ENCODE measurements at regions not wholly inside any gene's neighbourhood (a gene's known extent, or its start where the extent isn't known, plus 50 kb on each side); places are given as distances from the start of the nearest gene placed in this dataset.

GRCh38 chr2:215615803-215616174, 179.9 kb upstream of the FN1 start:
- no peak overlapping the region for H3K4me3 Mint-ChIP-seq
- no peak overlapping the region for H3K9ac ChIP-seq (ENCODE audit: low read length)
- no peak overlapping the region for H3K4me3 ChIP-seq (ENCODE audit: control extremely low read depth in 1 of 5, extremely low read depth in 1 of 5, insufficient read depth in 1 of 5, low read depth in 2 of 5, low read length in 4 of 5)
- H3K4me1 Mint-ChIP-seq, result no peaks in the 10 kb centered on the region
- 79% methylated on average over 2 of the region's 3 CpGs for WGBS (ENCODE audit: insufficient coverage)
- H3K79me2 ChIP-seq (ENCODE audit: control insufficient read depth, insufficient read depth, low read length), result no peaks in the 10 kb centered on the region
- H2AFZ ChIP-seq (ENCODE audit: insufficient read depth, low read depth, low read length, poor library complexity, severe bottlenecking), result no peak overlapping the region
- DNase-seq, result no peak
- no peak for TF ChIP-seq CTCF (IDR thresholded peaks at IDR 0.05)
- TF ChIP-seq EZH2 (IDR thresholded peaks at IDR 0.05; ENCODE audit: borderline replicate concordance, insufficient read depth, low read depth, low read length, poor library complexity, severe bottlenecking), result no peak
- ATAC-seq (ENCODE audit: low read depth), result no peak
- H3K9me3 ChIP-seq (ENCODE audit: control extremely low read depth in 1 of 3, control insufficient read depth in 2 of 3, insufficient read depth in 1 of 3, low read length in 2 of 3), result no peaks in the 10 kb centered on the region
- H4K20me1 ChIP-seq (ENCODE audit: control insufficient read depth, insufficient read depth, low read length, poor library complexity, severe bottlenecking), result no peaks in the 10 kb centered on the region
- peaks cover 20% of the 10 kb centered on the region for H3K27me3 Mint-ChIP-seq
- no peaks in the 10 kb centered on the region for H3K4me1 ChIP-seq (ENCODE audit: control insufficient read depth in 2 of 2, insufficient read depth in 2 of 2, low read length in 2 of 2)
- intact Hi-C loops (cut with micrococcal nuclease), result no loop called here
- H3K9me3 Mint-ChIP-seq (ENCODE audit: insufficient read depth), result no peaks in the 10 kb centered on the region
- H3K27ac ChIP-seq (ENCODE audit: low read length in 2 of 2), result no peak overlapping the region
- no peak overlapping the region for H3K27ac Mint-ChIP-seq
- no peaks in the 10 kb centered on the region for H3K36me3 ChIP-seq (replicated peaks in 1 of 2; ENCODE audit: control extremely low read depth in 1 of 2, control insufficient read depth in 1 of 2, extremely low read depth in 1 of 2, insufficient read depth in 2 of 2, low read length in 1 of 2)
- H3K27me3 ChIP-seq (replicated peaks in 1 of 4; ENCODE audit: control extremely low read depth in 1 of 4, control insufficient read depth in 3 of 4, insufficient read depth in 4 of 4, low read length in 3 of 4), result peaks cover 0 to 7% (median 2%) of the 10 kb centered on the region in 4 experiments
- POLR2A ChIA-PET, result no interaction called here
- no peak overlapping the region for H3K4me2 ChIP-seq (replicated peaks; ENCODE audit: low read depth, low read length, poor library complexity, severe bottlenecking)
- CTCF ChIA-PET, result no interaction called here

- no peak overlapping the region for H3K9ac ChIP-seq (ENCODE audit: low read length)
- H3K4me1 ChIP-seq (ENCODE audit: control insufficient read depth in 2 of 2, insufficient read depth in 2 of 2, low read length in 2 of 2), result no peaks in the 10 kb centered on the region
- H3K4me2 ChIP-seq (replicated peaks; ENCODE audit: low read depth, low read length, poor library complexity, severe bottlenecking), result no peak overlapping the region
- intact Hi-C loops (cut with micrococcal nuclease), result no loop called here
- DNase-seq (no peak), ATAC-seq (ENCODE audit: low read depth) (no peak)
- Mint-ChIP-seq H3K4me1 (no peaks in the 10 kb centered on the region), H3K9me3 (ENCODE audit: insufficient read depth) (no peaks in the 10 kb centered on the region), H3K4me3 (no peak overlapping the region), H3K27ac (no peak overlapping the region), H3K27me3 (peaks cover 18% of the 10 kb centered on the region)
- peaks cover 0 to 3% (median 1%) of the 10 kb centered on the region in 4 experiments for H3K27me3 ChIP-seq (replicated peaks in 1 of 4; ENCODE audit: control extremely low read depth in 1 of 4, control insufficient read depth in 3 of 4, insufficient read depth in 4 of 4, low read length in 3 of 4)
- CTCF ChIA-PET, result no interaction called here
- no peaks in the 10 kb centered on the region for H4K20me1 ChIP-seq (ENCODE audit: control insufficient read depth, insufficient read depth, low read length, poor library complexity, severe bottlenecking)
- TF ChIP-seq CTCF (IDR thresholded peaks at IDR 0.05), result no peak
- TF ChIP-seq EZH2 (IDR thresholded peaks at IDR 0.05; ENCODE audit: borderline replicate concordance, insufficient read depth, low read depth, low read length, poor library complexity, severe bottlenecking), result no peak
- H3K27ac ChIP-seq (ENCODE audit: low read length in 2 of 2), result no peak overlapping the region
- no peak overlapping the region for H2AFZ ChIP-seq (ENCODE audit: insufficient read depth, low read depth, low read length, poor library complexity, severe bottlenecking)
- H3K9me3 ChIP-seq (ENCODE audit: control extremely low read depth in 1 of 3, control insufficient read depth in 2 of 3, insufficient read depth in 1 of 3, low read length in 2 of 3), result no peaks in the 10 kb centered on the region
- no peak overlapping the region for H3K4me3 ChIP-seq (ENCODE audit: control extremely low read depth in 1 of 5, extremely low read depth in 1 of 5, insufficient read depth in 1 of 5, low read depth in 2 of 5, low read length in 4 of 5)
- POLR2A ChIA-PET, result no interaction called here
- no peaks in the 10 kb centered on the region for H3K36me3 ChIP-seq (replicated peaks in 1 of 2; ENCODE audit: control extremely low read depth in 1 of 2, control insufficient read depth in 1 of 2, extremely low read depth in 1 of 2, insufficient read depth in 2 of 2, low read length in 1 of 2)
- H3K79me2 ChIP-seq (ENCODE audit: control insufficient read depth, insufficient read depth, low read length), result no peaks in the 10 kb centered on the region
- 89% methylated on average over 32 of the region's 32 CpGs for WGBS (ENCODE audit: insufficient coverage)
Measured at GRCh38 chr2:215615067-215615802, 179.4 kb upstream of the FN1 start.
